GM19452 (cell line): ENCODE measurements at regions not wholly inside any gene's neighbourhood (a gene's known extent, or its start where the extent isn't known, plus 50 kb on each side); places are given as distances from the start of the nearest gene placed in this dataset.
"Not testable (repeated sequence)": the region's sequence is repeated elsewhere in the genome, so short reads cannot be mapped to it uniquely, and the experiment has no call there.

Experiments
- ATAC-seq: cut with Tn5 transposase; IDR thresholded peaks from one replicate; pipeline ENCODE4 v1.9.1; 2021; ENCODE audit not compliant: unreplicated experiment

DNA sequence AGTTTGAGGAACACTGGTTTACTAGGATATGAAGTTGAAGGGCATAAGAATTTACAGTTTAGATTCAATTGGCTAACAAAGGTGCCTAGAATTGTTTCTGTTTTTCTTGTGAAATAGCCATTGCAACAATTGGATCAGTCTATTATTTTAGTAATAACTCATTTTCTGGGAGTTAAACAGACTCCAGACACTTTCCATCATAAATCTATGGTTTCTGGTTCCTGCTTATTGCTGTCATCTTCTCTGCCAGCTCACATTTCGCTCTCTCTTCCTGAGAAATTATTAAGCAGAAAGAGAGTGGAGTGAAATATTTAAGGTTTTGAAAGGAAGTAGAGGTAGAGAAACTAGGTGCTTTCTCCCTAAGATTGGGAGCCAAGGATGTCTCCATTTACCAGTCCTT, 165.1 kb upstream of the PRR16 start:
- no peak for ATAC-seq

DNA sequence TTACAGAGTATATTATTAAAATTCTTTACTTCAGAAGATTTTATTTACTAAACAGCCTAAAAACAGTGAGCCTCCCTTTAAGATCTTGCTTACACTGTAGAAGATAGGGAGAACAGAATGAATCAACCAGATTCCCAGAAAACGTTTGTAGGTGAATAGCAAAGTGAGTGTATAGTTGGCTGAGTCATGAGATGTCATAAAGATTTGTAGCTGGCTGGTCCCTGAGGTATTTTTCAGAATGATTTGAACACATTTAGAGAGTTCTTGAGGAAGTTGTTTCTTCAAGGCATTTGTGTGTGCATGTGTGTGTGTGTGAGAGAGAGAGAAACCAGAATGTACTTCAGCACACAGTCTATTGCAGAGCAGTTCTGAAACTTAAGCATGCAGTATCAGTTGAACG, 159.4 kb upstream of the PRR16 start:
- ATAC-seq = no peak

DNA sequence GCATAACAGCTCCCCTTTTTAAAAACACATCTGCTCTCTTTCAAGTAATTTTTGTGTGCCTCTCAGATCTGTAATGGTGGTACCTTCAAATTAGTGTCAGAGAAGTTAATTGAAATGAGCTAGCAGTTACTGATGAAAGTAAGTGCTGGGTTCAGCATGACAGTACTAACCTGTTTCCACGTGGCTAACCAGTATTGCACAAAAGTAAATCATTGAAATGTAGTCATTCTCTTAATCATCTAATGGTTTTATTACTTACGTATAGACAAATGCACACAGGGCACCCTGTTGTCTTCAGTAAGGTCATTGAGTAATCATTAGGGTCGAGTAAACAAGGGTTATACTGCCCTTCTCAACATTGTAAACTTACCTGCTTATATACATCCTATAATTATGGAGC, 157.8 kb upstream of the PRR16 start:
- no peak for ATAC-seq

DNA sequence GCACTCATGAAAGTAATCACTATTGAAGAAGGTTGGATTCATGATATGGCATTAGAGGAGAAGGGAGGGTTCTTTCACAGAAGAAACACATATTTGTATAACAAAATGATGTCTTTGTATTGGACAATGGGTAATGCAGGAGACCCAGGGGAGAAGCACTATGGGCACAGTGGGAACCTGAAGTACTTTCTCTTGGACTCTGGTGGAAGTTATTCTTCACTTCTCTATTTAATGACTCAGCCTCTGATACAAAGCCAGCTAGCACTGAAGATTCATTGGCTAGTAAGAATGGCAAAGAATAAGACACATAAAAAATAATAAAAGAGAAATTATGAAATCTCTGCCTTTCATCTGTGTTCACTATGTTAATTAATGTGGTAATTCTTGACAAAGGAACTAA, 149.9 kb upstream of the PRR16 start:
- ATAC-seq = no peak

DNA sequence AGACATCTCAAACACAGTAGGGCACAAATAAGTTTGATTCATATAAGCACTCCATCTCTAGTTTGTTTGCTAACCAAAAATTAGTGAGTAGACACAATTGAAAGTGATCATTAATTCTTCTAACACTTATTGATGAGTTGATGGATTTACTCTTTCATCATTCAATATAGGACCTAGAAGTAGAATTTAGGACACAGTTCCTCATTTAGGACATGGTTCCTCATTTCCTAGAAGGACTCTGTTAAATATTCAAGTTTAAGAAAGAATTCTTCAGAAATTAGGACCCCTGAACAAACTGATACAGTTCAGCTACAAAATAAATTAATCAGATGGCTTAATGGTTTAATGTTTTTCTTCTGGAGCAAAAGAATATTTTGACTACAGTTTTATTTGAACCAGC, 143.5 kb upstream of the PRR16 start:
- no peak for ATAC-seq

DNA sequence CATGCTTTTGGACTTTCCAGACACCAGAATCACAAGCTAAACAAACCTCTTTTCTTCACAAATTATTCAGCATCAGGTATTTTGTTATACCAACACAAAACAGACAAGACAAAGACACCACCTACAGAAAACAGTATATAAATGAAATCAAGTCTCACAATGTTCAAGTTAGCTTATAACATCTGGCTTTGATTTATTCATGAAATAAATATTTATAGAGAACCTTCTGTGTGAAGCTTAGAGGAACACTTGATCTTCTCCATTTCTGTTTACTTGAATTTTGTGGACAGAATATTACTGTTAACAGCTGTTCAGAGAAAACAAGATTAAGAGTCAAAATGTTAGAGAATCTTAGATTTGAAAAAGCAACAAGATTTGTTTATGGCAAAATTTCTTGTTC, 137.4 kb upstream of the PRR16 start:
- no peak for ATAC-seq

DNA sequence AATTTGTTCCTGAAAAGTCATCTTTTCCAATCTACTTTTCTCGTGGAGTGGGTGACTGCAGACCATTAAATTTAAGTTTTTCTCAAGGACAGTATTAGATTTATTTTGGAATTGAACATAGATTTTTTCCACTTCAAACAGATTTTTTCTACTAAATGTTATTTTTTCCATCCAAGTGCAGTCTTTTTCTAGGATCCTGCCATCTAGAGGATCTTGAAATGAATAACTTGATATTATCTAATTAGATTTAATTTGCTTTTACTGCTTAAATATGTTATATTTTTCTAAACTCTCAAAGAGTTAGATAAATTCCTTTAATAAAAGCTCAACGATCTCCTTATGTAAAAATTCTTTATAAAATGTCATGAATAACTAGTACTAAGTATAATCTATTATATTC, 136.9 kb upstream of the PRR16 start:
- no peak for ATAC-seq

DNA sequence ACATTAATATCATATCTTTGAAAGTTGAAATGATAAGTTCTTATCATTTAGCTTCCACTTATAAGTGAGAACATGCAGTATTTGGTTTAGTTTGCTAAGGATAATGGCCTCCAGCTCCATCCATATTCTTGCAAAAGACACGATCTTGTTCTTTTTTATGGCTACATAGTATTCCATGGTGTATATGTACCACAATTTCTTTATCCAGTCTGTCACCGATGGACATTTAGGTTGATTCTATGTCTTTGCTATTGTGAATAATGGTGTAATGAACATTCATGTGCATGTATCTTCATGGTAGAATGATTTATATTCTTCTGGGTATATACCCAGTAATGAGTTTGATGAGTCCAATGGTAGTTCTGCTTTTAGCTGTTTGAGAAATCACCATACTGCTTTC, 135.0 kb upstream of the PRR16 start:
- ATAC-seq = no peak

DNA sequence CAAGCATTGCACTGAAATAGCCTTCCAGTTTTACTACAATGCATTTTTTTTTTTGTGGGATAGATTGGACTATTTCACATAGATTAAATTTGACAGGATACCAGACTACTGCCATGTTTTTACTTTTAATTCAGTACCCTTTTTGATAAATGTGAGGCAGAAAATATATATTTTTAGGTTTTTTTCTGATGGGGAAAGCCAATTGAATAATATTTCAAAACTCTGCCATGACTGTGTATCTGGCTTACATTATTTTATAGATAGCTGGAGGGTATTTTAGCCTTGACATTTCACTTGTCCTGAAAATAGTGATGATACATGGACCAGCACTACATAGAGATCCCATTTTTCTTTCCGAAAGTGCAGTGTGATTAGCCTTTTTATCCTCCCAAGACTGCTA, 133.5 kb upstream of the PRR16 start:
- no peak for ATAC-seq

DNA sequence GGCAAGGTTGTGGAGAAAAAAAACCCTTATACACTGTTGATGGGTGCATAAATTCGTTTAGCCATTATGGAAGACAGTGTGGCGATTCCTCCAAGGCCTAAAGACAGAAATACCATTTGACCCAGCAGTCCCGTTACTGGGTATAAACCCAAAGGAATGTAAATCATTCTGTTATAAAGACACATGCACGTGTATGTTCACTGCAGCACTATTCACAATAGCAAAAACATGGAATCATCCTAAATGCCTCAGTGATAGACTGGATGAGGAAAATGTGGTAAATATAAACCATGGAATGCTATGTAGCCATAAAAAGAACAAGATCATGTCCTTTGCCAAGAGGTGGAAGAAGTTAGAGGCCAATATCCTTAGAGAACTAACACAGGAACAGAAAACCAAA, 119.9 kb upstream of the PRR16 start:
- no peak for ATAC-seq

DNA sequence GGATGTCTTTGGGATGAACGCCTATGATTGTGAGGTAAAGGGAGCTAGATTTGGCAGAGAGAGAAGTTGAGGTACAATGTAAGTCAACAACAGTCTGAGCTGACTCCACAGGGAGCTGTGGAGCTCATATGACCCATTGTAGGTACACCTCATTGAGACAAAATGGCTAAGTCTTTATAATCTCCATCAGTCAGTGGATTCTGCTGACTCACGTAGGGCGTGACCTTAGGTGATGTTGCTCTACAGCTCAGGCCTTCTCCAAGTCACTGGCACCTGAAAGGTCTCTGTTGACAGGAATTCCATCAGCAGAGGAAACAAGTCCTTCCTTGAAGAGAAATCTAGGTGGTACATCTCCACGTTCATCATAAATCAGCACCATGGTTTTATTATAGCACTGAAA, 118.2 kb upstream of the PRR16 start:
- no peak for ATAC-seq

DNA sequence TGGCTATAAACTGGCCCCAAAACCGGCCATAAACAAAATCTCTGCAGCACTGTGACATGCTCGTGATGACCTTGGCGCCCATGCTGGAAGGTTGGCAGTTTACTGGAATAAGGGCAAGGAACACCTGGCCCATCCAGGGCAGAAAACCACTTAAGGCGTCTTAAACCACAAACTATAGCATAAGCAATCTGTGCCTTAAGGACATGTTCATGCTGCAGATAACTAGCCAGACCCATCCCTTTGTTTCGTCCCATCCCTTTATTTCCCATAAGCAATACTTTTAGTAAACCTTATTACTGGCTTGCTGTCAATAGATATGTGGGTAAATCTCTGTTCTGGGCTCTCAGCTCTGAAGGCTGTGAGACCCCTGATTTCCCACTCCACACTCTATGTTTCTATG, 113.0 kb upstream of the PRR16 start:
- not testable (repeated sequence) for ATAC-seq

DNA sequence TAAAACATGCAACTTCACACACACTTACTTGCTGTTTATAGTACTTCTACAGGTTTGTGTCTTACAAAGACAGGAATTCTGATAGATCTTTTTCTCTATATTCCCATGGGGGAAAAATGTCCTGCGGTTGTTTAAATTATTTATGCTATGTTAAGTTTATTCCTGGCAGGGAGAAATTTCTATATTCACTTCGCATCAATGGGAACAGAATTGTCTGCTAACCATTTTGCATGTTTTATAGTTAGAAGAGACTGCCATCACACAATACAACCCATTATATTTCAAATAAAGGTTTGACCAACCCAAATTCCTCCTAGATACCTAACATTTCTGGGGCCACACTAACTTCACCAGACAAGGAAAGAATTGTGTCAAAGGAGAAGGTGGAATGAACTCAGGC, 110.0 kb upstream of the PRR16 start:
- no peak for ATAC-seq

DNA sequence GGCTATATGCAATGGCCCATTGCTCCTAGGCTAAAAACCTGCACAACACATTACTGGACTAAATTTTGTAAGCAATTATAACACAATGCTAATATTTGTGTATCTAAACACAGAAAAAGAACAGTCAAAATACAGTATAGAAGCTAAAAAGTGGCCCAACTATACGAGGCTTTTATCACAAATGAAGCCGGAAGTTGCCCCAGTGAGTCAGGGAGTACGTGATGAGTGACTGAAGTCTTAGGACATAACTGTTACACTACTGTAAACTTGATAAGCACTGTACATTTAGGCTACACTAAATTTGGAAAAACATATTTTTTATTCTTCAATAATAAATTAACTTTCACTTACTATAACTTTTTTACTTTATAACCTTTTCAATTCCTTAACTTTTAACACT, 105.2 kb upstream of the PRR16 start:
- no peak for ATAC-seq

DNA sequence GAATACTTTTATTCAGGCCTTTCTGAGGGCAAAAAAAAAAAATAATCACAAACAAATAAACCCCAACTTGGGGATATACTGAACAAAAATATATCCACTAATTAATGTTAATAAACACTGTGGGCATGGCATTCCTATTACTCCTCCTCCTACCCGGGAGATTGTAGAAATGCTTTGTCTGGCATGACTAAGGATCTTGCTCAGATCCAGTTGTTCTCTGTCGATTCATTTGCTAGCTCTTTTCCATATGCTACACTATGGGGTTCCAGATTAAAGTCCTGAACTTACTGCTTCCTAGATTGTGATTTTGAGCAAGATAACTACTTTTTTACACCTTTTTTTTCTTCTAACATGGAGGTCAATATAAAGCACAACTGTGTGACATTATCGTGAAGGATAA, 102.2 kb upstream of the PRR16 start:
- no peak for ATAC-seq

DNA sequence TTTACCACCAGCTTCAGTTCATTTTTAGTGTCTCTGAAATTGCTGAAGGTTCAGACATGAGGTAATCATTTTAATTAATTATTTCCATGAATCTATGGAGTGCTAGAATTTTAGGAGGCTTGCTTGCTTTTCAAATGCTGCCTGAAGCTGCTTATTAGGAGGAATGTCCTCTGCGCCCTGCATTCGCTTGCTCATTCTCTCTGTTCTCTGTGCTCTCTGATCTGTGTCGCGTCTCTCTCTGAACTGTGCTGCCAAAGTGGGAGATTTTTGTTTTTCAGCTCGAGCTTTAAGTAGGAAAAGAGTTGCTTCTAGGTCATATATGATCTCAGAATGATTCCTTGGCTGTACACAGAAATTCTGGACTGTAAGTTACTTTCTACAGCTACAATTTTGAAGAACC, 101.7 kb upstream of the PRR16 start:
- no peak for ATAC-seq

DNA sequence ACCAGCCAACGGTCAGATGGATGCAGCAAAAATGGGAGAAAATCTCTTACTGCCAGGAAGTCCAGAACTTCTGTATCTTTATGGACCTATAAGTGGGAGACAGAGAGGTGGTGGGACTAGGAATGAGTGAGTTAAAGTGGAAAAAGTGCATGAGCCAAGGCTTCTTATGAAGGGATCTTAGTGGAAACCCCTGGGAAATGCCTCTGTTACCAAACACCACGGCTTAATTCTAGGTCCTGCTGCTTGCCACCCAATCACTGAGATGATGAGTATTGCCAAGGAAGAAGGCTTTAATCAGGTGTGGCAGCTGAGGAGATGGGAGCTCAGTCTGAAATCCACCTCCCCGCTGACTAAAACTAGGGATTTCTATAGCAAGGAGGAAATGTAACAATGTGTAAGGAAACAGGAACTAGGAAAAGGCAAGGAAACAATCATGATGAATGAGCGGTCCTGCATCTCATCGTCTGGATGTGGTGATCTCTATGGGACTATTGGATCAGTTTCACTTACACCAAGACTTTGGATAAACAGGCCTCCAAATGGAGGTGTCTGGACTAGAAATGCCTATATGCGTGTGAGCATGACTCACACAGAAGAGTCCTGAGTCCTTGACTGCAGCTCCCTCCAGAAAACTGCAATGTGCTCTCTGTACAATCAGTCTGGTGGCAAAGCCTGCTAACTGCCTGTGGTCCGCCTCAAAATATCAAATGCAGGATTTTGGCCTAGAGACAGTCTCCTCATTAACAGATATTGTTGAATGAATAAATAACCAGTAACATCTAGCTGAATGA, 98.2 kb upstream of the PRR16 start:
- no peak for ATAC-seq

DNA sequence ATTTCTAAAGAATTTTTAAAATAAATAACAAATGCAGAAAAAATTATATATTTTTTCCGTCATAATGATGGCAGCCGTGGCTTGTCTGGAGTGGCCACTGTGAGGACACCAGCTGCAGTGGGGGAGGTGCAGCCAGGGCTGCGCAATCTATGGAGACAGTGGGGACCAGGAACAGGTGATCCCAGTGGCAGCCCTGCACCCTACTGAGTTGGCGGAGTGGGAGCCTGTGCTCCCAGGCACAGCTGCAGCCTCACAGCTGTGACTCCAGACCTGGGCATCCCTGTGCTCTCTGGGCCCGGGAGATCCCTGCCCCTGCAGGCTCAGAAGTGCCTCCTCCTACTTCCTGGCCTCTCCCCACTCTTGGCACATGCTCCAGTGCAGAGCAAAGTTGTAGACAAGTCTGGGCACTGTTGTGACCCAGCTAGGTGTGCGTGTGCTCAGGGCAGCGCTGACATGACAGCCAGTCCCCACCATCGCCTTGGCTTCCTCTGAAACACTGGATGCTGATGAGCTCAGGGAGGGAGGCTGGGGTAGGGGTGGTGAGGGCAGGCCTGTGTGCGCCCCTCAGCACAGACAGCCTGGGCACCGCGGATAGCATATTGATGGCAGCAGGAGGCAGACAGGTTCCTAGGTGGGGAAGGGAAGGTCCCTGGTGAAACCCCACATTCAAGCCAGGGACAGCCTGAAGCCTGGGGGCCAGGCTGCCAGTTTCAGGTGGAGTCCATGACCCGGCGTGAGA, 96.0 kb upstream of the PRR16 start:
- ATAC-seq = no peak

DNA sequence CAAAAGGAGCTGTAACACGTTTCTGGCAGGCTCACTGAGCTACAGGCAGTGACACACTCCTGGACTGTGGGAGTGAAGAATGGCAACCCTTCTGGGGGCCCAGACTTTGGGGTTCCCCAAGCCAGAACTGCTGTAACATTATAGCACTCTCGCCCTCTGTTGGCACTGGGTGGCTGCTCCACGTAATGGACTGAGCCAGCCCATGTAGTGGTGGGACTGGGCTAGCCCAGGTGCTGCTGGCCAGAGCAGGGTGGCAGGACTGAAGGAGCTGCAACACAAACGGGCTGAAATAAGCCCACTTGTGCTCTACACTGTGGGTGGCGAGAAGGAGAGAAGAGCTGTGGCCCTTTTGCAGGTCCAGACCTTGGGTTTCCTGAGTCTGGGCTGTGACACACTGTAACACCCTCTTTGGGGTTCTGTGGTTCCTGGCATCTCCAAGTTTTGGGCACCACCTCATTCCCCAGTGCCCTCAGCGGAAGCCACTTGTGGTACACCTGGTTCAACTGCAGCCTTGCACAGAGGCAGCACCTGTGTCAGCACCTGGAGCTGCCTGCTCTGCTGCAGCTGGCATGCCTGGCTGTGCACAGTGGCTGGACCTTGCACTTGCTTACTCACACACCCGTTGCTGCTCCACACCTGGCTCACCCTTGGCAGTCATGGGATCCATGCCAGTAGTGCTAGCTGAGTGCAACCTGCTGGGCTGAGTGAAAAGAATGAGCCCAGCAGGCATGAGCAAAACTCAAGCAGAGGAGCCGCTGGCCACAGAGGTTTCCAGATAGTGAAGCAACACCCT, 95.0 kb upstream of the PRR16 start:
- ATAC-seq = no peak

DNA sequence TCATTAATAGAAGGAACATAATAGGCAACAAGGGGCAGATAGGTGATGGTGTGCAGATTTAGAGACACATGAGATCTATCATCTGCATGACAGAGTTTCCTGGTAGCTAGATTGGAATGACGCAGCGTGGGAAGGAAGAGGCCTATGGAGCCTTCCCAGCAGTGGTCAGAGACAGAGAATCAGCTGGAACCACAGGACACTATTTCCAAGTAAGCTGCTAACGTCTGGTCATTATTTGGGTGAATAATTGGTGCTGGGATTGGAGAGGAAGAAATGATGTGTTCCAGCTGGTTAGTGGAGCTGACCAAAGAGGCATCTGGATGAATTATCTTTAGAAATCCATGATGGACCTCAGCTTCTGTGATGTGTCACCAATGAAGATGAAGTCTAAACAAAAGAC, 91.2 kb upstream of the PRR16 start:
- ATAC-seq = no peak

DNA sequence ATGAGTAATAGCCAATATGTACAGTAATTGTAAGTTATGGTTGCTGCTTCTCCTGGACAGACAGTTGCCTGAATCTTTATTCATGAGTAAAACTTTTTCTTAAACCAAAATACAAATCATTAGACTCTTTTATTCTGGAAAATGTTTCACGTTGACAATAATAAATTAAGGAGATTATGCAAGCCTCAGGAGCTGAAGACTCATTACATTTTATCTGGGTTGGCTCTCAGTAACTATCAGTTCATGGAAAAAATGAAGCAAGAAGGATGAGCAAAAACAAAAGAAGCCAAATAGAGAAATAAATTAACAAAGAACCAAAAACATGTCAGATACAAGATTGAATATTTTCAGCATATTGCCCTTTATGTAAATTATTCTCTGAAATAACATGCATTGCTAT, 88.9 kb upstream of the PRR16 start:
- ATAC-seq = no peak

DNA sequence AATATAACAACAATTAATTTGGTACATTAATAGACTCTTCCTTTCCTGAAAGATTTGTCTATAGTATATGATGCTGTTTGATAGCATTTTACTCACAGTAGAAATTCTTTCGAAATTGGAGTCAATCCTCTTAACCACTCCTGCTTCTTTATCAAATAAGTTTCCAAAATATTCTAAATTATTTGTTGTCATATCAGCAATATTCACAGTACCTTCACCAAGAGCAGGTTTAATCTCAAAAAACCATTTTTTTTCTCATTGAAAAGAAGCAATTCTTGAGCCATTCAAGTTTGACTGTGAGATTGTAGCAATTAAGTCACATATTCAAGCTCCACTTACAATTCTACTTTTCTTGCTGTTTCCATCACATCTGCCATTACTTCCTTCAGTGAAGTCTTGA, 83.5 kb upstream of the PRR16 start:
- ATAC-seq = no peak
